ENCODE measurements at regions not wholly inside any gene's neighbourhood (a gene's known extent, or its start where the extent isn't known, plus 50 kb on each side); places are given as distances from the start of the nearest gene placed in this dataset.

- TF ChIP-seq POLR2A (IDR thresholded peaks at IDR 0.05) (no peak), CTCF (IDR thresholded peaks at IDR 0.05) (no peak)
Measured at GRCh38 chr1:116844775-116845174, 64.9 kb upstream of the PTGFRN start.
